Astrocyte of the spinal cord (primary cell): ENCODE measurements at regions not wholly inside any gene's neighbourhood (a gene's known extent, or its start where the extent isn't known, plus 50 kb on each side); places are given as distances from the start of the nearest gene placed in this dataset.

ENCODE experiments used
- DNase-seq: peaks from one replicate; pipeline ENCODE4 v3.0.0; 2011; ENCODE audit warnings: low read depth, low spot score
- H3K4me3 ChIP-seq: 2 replicates; pipeline ENCODE4 v1.5.1; 2011; ENCODE audit warnings: low read depth, mild to moderate bottlenecking, low read length, moderate library complexity
- CTCF ChIP-seq: IDR thresholded peaks from 2 replicates; pipeline ENCODE4 v1.5.1; 2012; ENCODE audit warnings: low read depth, mild to moderate bottlenecking, low read length, inconsistent platforms
- in situ Hi-C: cut with HindIII; loops from 2 replicates; pipeline ENCODE4 v1.10.0; 2017; ENCODE audit warnings: low sequenced_read_pairs

DNA sequence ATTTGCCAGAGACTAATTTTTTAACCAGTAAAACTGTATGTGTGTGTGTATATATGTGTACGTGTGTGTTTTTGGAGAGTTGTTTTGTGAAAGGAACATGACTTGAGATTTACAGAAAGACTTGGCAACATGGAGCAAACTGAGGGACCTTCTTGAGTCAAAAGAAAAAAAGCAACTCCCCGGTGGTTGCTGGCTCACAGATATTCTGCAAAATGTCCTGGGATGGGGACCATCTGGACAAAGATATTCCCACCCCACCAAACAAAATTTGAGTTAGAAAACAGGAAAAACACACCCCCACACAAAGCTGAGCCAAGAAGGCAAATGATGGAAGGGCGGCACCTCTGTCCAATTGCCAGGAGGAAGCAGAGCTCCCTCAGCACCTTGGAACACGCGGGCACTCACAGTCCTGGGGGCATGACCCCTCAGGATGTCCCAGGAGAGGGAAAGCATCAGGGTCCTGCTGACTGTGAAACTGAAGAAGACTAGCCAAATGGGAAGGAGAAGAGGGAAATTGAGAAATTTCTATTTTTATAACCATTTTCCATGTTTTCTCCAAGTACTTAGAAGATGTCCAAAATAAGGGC lies 290.2 kb upstream of the ACVR2A start:
- TF ChIP-seq CTCF, result no peak
- in situ Hi-C loops, result no loop called here

GRCh38 chr2:147553775-147554271 lies 291.0 kb upstream of the ACVR2A start:
- H3K4me3 ChIP-seq, result no peak overlapping the region
- in situ Hi-C loops, result no loop called here
- DNase-seq, result no peak
- no peak for TF ChIP-seq CTCF

More for the DNA sequence above, 290.2 kb upstream of the ACVR2A start:
- H3K4me3 ChIP-seq, result no peak overlapping the region
- DNase-seq, result no peak

GRCh38 chr2:147550995-147551731 lies 293.7 kb upstream of the ACVR2A start:
- in situ Hi-C loops, result no loop called here
- no peak overlapping the region for H3K4me3 ChIP-seq
- no peak for DNase-seq
- no peak for TF ChIP-seq CTCF

GRCh38 chr2:147549054-147549453 lies 295.8 kb upstream of the ACVR2A start:
- in situ Hi-C loops, result no loop called here
- H3K4me3 ChIP-seq, result no peak overlapping the region
- no peak for DNase-seq
- no peak for TF ChIP-seq CTCF

DNA sequence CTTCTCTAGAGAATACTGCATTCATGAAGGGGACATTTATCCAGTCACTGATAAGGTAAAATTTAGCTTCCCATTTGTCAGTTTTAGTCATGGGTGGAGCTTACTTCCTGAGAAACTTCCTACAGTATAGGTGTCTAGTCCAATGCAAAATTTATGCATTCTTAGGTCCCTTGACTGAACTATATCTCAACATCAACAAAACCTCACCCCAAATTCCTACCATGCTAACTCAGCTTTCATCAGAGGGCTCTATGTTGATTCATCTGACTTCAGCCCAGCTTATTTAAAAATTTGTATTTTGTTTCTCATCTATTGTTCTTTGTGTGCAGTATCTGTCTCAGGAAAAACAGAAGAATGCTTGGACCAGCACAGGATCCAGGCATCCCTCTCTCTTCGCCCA lies 296.4 kb upstream of the ACVR2A start:
- no peak for TF ChIP-seq CTCF
- in situ Hi-C loops, result no loop called here
- no peak overlapping the region for H3K4me3 ChIP-seq
- no peak for DNase-seq

DNA sequence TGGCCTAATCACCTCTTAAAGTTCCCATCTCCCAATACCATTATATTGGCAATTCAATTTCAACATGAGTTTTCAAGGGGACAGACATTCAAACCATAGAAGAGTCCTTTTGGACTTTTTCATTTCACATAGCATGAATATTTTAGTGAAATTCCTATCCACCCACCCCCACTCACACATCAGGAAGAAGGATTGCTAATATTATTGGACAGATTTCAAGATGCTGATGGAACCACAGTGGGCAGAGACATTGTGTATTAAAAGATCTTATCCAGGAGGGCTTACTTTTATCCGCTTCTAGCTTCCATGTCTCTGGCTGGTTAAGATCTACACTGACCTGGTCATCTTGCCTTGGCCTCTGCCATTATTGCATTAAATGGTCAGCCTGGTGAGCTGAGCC lies 297.4 kb upstream of the ACVR2A start:
- no peak overlapping the region for H3K4me3 ChIP-seq
- in situ Hi-C loops, result no loop called here
- no peak for TF ChIP-seq CTCF
- no peak for DNase-seq
